NOMO-1 treated with DMSO at 0.1 percent for 48 hours (cell line): ENCODE measurements at regions not wholly inside any gene's neighbourhood (a gene's known extent, or its start where the extent isn't known, plus 50 kb on each side); places are given as distances from the start of the nearest gene placed in this dataset.

Source experiments
- DNase-seq: peaks from one replicate; lab custom pipeline; 2025; ENCODE audit not compliant: unreplicated experiment; lab: John Stamatoyannopoulos, UW

DNA sequence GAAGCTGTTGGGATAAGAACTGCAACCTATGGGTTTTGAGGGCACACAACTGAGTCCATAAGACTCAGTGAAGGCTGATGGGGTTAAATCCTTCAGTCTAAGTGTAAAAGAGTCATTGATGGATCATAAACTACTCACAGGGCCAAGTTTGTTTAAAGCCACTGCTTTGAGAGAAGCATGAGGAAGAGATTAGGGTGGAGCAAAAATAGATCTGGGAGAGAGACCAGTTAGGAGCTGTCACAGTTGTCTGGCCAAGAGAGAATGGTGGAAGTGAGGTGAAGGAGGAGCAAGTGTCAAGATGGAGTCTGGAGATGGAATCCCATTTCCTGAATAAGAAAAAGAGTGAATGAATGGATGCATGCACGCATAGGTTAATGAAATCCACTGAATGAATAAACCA is 379.1 kb upstream of the CDH11 start:
- DNase-seq = no peak

DNA sequence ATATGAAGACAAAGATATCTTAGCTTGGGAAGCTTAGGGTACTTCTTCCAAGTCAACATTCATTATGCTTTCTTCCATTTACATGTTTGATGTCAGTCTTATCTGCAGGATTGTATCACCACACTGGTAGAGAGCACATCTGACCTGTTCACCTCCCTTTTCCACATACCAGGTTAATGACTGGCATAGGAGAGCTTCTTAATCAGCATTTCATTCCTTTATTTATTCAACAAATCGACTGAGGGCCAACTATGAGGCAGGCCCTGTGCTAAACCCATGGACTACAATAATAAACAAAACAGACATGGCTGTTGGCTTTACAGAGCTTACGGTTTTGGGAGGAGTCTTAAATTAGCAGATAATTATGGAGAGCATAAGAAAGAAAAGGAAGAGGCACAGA is 378.1 kb upstream of the CDH11 start:
- no peak for DNase-seq

DNA sequence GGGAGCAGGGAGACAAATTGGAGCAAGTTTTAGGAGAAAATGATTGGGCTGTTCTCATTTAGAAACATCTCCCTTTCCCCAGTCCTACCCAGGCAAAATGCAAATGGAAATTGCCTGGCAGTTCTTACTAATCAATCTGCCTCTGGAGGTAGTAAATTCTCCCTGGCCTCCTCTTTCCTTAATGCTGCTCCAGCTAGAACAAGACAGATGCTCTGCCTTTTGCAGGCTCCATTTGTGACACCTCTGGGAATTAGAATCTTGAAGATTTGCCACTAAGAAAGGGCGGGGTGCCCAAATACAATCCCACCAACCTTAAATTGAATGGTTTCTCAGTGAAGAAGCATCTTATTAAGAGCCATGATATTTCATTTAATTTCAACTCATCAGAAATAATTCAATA is 377.7 kb upstream of the CDH11 start:
- no peak for DNase-seq

DNA sequence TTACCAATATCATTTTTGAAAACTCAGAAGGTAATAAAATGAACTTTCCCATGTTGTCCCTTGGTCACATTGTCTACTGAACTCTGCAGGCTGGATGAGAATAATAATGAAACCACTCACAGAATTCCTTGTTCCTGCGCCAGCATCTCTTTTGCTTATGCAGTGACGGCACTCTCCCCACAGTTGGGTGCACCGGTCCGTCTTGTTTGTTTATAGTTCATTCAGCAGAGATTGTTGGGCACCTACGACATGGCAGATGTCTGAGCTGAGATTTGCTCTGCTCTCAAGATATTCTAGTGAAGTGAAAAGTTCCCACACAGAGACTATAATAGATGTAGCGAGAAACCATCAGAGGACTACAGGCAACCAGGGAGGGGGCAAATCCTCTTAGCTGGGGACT is 375.7 kb upstream of the CDH11 start:
- DNase-seq = no peak

DNA sequence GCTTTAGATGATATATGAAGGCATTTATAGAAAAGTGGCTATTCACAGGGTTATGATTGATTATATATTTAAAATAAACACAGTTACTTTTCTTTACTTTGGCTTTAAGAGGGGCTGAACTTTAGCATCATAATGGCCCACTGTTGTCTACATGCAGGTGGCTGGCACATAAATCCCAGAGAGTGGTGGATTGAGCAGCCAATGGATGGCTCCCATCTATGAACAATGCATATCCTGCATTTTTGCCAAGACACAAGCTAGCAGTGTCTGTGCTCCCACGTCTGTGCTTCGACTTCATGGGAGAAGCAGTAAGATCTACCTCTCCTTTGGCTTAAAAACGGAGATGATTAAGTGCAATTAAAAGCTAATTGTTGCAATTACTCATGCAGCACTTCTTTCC is 373.2 kb upstream of the CDH11 start:
- no peak for DNase-seq

DNA sequence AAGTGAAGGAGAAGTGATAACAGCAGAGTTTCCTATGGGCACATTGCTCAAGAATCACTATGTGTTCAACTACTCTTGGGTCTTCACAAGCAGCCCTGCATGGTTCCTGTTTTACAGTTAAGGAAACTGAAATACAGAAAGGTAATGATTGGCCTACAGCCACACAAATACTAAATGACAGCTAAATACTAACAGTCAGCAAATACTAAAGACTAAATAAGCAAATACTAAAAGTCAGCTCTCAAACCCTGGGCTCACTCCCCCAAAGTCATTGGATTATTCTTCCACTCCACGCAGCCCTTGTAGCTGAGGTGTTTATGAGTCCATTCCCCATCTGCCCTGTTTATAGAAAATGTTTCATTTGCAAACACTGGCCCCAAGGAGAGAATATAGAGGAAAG is 372.7 kb upstream of the CDH11 start:
- DNase-seq = peak; percentile 93

- no peak for DNase-seq
Measured at GRCh38 chr16:65494080-65494479, 372.2 kb upstream of the CDH11 start.

DNA sequence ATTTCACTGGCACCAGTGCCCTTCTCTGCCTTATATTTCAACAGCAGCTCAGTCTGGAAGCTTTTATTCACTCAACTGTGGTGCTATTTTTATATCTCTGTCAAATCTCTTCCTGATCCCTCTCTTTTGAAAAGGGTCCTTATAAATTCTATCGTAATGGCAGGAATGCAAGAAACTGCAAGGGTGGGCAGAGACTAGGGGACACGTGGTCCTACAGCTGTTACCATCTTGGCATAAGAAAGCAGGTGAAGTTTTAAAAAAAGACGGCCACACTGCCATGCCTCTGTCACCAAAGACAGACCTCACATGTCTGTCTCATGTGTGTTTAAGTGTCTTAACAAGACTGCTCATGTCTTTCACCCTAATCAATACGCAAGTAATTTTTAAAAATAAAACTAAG is 368.4 kb upstream of the CDH11 start:
- no peak for DNase-seq

GRCh38 chr16:65489531-65490023 is 367.7 kb upstream of the CDH11 start:
- DNase-seq = no peak

GRCh38 chr16:65487231-65487630 is 365.4 kb upstream of the CDH11 start:
- DNase-seq = no peak

DNA sequence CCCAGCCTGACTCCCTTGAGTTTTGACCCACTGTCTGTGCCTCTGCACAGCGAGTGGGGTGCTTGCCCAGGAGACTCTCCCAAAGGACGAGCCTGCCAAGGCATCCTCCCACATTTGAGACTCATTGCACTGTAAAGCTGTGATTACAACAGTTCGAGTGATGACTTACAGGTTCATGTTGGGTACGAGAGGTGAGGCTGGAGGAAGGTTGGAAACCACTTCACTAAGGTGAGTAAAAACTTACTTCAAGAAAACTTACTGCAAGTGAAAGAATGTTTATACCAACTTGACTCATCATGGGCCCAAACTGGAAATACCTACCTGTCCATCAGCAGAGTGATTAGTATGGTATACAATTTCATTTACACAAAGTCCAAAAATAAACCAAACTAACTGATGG is 360.1 kb upstream of the CDH11 start:
- DNase-seq = no peak

GRCh38 chr16:65480281-65481091 is 358.6 kb upstream of the CDH11 start:
- no peak for DNase-seq

- no peak for DNase-seq
Measured at GRCh38 chr16:65476448-65476955, 354.6 kb upstream of the CDH11 start.

- no peak for DNase-seq
Measured at GRCh38 chr16:65473699-65474098, 351.8 kb upstream of the CDH11 start.

DNA sequence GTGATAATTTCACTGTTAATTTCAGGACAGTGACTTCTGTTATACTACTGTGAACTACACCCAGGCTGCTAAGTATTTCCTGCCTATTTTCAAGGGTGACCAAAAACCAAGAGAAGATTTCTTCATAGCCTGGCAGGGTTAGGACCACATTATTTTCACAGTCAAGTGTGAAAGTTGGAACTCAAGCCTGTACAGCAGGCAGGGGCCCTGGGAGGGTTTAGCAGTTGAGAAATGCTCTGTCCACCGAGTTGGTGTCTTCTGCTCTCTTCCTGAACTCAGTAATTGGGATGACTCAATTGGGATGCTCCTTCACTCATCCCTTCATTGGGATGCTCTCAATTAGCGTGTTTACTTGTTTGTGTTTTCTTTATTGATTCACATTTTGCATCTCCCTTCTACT is 347.3 kb upstream of the CDH11 start:
- DNase-seq = peak; percentile 3

GRCh38 chr16:65468133-65468532 is 346.3 kb upstream of the CDH11 start:
- no peak for DNase-seq

DNA sequence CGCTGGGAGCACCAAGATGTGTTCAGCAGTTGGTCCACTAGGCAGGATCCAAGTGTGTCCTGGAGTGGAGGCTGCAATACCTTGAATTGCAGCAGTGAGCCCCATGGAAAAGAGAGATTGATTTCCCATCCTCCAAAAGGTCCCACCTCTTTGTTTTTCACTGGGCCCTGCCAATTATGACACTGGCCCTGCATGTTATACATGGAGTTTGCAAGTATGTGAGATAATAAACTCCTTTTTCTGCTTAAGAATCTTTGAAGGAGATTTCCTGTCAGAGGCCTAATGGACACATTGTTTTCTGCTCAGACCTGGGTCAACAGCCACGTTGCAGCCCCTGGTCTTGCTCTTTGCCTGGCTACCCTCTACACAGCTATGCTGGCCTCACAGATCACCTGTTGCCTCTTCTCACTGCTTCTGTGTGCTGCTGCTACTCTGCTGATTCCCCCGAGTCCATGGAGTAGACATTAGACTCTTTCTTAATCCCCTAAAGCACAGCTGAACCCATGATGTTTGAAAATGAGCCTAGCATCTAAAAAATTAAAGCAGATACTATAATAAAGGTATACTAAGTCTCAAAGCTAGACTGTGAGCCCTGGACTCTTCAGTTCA is 341.9 kb upstream of the CDH11 start:
- DNase-seq = no peak

DNA sequence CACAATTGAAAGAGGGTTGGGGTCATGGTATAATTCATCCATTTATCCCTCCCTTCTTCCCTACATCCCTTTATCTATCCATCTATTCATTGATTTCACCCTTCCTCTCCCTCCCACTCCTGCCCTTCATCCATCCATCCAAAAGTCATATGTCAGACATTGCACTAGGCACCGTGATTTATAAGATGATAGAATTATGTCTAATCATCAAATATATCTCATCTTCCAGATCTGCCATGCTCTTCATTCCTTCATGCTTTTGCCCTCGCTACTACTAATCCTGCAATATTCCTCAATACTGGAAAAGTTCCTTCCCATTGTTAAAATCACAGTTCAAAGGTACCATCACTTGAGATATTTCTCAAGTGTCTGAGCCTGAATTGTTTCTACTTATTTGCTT is 335.2 kb upstream of the CDH11 start:
- no peak for DNase-seq

- DNase-seq = no peak
Measured at GRCh38 chr16:65455761-65456160, 333.9 kb upstream of the CDH11 start.

DNA sequence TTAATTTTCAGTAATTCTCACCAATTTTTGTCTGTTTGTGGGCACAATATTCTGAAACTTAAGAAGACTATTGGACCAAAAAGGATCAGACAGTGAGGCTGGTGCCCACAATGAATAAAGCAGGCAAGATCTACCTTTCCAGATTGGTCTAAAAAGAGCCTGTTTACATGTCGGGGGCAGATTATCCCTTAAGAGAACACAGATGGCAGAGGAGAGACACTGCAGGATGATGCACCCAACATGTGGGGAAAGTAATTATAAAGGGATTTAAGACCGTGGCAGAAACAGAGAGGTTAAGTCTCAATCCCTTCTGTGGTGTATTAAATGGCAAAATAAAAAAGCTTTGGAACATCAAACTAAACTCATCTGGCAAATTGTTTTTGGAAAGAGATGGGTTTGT is 331.8 kb upstream of the CDH11 start:
- DNase-seq = no peak

GRCh38 chr16:65449526-65449925 is 327.7 kb upstream of the CDH11 start:
- no peak for DNase-seq

GRCh38 chr16:65446427-65446826 is 324.6 kb upstream of the CDH11 start:
- no peak for DNase-seq
